HG03521 (cell line): ENCODE measurements at regions not wholly inside any gene's neighbourhood (a gene's known extent, or its start where the extent isn't known, plus 50 kb on each side); places are given as distances from the start of the nearest gene placed in this dataset.

Experiments
- ATAC-seq: cut with Tn5 transposase; IDR thresholded peaks from one replicate; pipeline ENCODE4 v1.9.1; 2021; ENCODE audit warnings: mild to moderate bottlenecking, moderate library complexity; ENCODE audit not compliant: unreplicated experiment

DNA sequence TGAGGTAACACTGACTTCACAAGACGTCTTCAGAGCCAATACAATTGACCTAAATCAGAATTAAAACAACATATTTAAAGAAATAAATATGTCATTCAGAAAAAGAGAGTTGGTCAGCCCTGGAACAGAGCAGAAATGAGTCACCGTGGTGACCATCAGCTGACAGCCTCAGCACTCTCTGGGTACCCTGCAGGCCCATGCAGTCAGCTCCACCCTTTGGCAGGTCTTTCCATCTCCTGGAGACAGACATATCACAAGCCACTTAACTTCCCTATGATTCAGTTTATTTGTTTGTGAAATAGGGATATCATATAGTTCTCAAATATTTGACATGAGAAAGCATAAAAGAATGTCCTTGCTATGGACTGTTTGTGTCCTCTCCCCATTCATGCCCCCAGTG, 151.6 kb upstream of the MEF2C start:
- ATAC-seq = no peak

DNA sequence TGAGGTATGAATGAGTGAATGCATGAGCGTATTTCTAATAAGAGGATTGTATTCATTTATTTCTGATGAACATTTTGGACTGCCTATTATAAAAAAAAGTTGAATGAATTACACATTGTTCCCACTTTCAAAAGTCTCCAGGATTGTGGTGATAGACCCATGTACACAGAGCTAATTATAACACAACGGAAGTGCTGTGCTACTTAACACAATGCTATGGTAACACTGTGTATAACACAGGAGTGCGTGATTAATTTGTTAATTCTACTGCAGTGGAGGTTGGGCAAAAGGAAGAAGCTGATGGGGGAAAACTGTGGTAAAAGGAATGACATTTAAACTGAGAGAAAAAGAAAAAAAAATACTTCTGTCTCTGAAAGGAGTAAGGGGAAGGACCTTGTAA, 147.8 kb upstream of the MEF2C start:
- no peak for ATAC-seq

DNA sequence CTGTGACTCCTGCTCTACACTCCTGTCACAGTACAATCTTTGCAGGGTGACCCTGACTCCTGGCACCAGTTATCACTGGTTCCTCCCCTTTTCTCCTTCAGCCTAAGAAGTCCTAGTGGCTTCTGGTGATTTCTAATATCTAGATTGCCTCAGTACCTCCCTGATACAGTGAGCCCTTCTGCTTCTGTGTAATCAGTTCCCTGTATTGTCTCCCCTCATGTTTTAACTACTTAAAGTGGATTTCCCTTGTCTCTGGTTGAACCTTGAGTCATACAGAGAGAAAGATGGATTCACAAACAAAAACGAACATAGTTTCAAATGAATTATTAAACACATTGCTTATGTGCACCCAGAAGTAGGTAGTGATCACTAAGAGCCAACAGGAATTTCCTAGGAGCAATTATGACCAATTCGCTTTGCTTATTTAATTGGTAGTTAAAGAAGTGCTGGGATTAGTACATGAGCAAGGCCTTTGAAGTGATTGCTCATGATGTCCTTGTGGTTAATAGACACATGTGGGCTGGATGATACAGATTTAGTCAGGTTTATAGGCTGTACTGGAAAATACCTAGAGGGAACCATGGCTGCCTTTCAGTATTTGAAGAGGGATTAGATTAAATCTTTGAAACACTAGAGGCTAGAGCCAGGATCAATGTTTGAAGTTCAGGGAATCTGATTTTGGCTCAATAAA, 145.8 kb upstream of the MEF2C start:
- no peak for ATAC-seq

- no peak for ATAC-seq
These were observed 141.1 kb upstream of the MEF2C start for GRCh38 chr5:89024045-89024444.

DNA sequence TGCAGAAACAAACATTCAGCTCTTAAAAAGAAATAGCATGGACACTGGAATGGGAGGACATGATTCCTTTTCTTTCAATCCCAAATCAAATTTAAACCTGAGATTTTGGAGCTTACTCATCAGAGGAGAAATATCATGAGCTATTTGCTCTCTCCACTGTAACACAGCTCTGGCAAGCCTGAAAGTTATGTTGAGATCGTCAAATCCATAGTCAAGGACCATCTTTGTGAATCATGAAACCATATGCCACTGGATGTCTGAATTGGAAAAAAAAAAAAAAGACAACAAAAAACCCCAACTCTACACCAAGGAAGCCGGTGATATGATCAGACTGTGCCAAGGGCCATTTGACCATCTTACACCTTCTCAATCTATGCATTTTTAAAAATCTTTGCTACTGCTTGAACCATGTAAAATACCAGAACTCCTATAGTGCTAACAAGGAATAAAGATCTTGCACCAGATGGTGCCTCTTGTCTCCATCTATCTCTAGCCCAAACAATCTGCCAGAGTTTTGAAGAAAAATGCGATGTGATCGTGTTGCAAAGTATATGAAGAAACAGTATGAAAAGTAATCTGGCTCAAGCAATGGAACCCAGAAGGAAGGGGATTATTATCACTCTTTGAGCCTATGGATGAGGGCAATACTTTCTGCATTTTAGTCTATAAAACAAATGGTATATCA, 138.1 kb upstream of the MEF2C start:
- no peak for ATAC-seq

DNA sequence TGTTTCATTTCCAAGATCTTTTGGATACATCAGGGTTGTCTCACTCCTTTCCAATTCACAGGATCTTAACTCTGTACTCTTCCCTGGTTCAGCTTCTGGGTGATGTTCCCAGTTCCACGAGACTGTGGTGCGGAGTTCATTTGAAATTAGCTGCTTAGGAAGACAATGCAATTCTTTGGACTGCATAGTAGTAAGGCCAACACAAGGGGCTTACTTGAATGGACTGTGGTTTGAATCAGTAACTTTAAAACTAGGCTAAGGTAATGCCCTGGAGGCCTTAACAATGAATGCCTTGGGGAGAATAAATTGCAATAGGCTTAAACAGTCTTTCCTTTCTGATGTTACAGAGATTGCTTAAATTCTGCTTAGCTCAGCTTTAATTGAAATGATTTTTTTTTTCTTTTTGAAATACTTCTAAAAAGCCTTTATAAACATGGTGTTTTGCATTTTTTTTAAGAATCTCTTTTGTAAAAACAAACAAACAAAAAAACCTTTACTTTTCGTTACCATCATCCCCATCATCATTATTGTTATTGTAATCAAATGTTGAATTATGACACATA, 133.8 kb upstream of the MEF2C start:
- no peak for ATAC-seq

GRCh38 chr5:89015409-89015808, 132.4 kb upstream of the MEF2C start:
- ATAC-seq = no peak

DNA sequence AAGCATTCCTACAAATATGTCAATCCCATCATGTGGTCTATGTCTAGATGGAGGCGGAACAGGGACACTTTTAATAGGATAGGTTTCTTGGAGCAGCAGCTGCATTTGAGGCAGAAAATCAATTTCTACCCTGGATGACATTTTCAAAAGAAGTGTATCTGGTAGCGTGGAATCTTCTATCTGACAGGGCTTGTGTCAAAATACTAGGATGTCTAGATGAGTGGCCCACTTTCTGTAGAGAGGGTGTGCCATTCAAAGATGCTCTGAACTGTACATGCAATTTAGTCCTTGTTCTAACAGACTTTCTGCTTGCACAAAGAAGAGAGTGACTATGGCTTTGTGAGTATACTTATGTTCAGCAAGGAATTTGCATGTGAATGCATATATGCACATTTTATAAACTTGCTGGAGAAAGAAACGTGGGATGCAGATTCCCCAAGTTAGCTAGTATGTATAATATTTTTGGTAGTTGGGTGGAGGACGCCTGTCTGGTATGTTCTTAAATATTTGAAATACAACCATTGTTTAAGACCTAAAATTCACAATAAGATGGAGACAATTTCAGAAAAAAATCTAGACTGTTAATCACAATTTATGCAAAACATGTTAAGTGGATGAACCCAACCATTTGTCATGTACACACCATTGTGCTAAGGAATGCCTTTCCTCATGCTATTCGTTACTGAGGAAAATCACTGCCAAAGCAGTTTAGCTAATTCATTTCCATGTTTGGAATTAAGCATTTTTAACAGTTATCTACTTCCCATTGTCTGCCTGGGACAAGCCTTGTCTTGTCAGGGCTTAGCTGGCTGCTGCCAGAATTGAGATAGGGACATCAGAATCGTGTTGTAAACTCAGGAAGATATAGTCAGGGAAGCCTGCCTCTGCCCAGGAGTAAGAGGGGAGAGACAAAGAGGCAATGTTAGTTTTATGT, 129.1 kb upstream of the MEF2C start:
- no peak for ATAC-seq

DNA sequence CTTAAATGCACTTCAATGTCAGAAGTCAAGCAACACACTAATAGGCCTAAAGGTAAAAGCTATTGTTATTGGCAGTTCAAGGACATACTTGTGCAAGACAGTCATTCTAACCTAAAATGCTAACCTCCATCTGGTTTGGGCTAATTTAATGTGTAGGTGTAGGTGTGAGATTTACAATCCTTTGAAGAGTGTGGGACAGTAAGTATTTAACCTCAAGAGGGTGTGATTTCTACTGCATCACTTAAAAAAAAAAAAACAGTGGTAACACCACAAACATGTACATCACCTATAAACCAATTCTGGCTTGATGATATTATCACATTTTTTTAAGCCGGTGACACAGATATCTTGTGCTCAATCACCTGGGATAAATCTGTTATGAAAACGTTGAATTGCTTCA, 127.5 kb upstream of the MEF2C start:
- ATAC-seq = no peak

- no peak for ATAC-seq
These were observed 125.3 kb upstream of the MEF2C start for GRCh38 chr5:89008291-89008690.

DNA sequence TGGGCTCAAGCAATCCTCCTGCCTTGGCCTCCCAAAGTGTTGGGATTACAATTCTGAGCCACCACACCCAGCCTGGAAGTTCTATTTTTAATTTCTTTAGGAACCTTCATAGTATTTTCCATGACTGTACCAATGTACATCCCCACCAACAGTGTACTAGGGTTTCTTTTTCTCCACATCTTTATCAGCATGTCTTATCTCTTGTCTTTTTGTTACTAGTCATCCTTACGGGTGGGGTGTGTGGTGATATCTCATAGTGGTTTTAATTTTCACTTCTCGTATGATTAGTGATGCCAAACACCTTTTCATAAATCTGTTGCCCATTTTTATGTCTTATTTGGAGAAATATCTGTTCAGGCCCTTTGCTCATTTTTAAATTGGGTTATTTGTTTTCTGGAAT, 123.0 kb upstream of the MEF2C start:
- no peak for ATAC-seq

DNA sequence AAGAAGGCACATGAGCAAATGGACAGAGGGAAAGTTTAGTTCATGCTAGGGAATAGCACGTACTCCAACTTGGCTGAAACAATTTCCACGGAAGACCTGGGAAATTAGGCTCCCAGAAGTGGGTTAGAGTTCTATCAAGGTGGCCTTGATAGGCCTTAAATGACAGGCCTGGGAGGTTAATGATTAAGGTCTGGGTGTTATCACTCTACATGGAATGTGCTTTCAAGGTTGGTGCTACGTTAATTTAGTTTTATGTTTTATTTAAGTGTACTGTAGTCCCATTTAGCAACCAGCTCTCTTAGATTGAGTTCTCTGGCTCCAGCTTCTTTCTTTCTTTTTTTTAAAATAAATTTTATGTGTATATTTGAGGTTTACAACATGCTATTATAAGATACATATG, 121.4 kb upstream of the MEF2C start:
- no peak for ATAC-seq

DNA sequence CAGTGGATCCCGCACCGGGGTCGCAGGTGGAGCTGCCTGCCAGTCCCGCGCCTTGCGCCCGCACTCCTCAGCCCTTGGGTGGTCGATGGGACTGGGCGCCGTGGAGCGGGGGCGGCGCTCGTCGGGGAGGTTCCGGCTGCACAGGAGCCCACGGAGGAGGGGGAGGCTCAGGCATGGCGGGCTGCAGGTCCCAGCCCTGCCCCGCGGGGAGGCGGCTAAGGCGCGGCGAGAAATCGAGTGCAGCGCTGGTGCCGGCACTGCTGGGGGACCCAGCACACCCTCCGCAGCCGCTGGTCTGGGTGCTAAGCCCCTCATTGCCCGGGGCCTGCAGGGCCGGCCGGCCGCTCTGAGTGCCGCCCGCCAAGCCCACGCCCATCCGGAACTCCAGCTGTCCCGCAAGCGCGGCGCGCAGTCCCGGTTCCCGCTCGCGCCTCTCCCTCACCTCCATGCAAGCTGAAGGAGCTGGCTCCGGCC, 120.6 kb upstream of the MEF2C start:
- no peak for ATAC-seq

GRCh38 chr5:88999853-89000252, 116.9 kb upstream of the MEF2C start:
- ATAC-seq = no peak

DNA sequence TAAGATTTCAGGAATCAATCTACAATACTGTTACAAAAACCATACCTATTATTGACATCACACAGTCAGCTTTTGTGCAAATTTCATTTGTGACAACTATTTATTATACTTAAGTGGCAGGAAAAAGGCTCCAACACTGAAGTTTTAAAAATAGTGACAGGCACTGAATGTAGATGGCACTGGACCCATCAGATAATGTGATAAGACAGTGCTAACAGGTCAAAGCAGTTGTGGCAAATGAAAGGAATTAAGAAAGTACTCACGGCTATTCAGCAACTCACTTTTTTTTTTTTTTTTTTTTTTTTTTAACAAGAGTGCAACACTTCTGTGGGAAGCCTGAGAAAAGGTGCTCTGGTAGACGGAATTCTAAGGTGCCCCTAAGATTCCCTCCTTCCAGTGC, 115.0 kb upstream of the MEF2C start:
- no peak for ATAC-seq

DNA sequence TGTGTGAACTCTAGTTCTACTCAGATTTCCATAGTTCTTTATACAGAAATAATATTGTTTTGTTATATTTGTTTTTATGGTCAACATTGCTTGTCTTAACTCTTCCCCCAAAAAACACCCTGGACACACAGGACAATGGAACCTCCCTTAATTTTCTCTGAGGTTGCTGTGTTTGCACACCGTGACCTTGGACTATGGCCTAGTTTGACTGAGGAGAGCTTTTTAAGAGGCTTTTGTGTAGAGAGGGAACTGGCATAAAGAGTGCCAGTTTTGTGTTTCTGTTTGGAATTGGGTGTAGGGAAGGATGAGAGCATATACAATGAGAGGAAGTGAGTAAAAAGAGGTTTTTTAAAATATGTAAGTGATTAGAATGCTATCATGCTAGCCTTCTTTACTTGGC, 101.1 kb upstream of the MEF2C start:
- ATAC-seq = no peak

GRCh38 chr5:88979726-88980125, 96.7 kb upstream of the MEF2C start:
- no peak for ATAC-seq

- ATAC-seq = no peak
These were observed 96.3 kb upstream of the MEF2C start for GRCh38 chr5:88979244-88979643.

- no peak for ATAC-seq
These were observed 93.9 kb upstream of the MEF2C start for GRCh38 chr5:88976914-88977313.

GRCh38 chr5:88967633-88968585, 84.9 kb upstream of the MEF2C start:
- ATAC-seq = no peak
